ENCODE measurements at regions not wholly inside any gene's neighbourhood (a gene's known extent, or its start where the extent isn't known, plus 50 kb on each side); places are given as distances from the start of the nearest gene placed in this dataset.

DNA sequence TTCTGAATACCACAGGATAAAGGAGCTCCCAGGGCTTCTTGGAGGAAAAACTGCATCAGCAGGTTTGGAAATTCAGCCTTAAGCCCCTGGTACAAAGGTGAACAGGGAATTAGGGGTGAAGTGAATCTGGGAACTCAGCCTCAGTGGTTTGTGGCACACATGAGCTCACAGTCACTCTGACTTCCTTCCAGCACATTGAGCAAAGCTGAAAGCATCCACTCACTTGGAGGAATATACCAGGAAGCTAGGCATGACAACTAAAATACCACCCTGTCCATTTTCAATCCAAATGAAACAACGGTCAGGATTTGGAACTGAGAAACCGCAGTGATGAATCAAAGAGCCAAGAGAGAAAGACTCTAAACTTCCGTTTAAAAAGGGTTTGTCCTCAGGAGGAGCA is 216.1 kb downstream of the ICOS start:
- CTCF ChIA-PET, result interaction anchor here (1.9 kb wide), 1 partner anchor 25 kb away, joined by 14 read pairs; no protein-coding TSS in a partner anchor
- no peaks in the 10 kb centered on the region for H3K27me3 Mint-ChIP-seq (ENCODE audit: low read depth)
- ATAC-seq (no peak), DNase-seq (ENCODE audit: low spot score) (no peak)
- H3K4me1 Mint-ChIP-seq, result peaks cover 14% of the 10 kb centered on the region
- H3K4me3 Mint-ChIP-seq, result no peak overlapping the region
- H3K9me3 Mint-ChIP-seq, result peaks cover 8% of the 10 kb centered on the region
- TF ChIP-seq JAZF1 (CRISPR knock-in tag; IDR thresholded peaks at IDR 0.05), result no peak
- no peak for TF ChIP-seq SOX15 (CRISPR knock-in tag; IDR thresholded peaks at IDR 0.05)
- TF ChIP-seq GTF2I (CRISPR knock-in tag; conservative IDR thresholded peaks at IDR 0.05), result no peak
- no peak for TF ChIP-seq RELA (CRISPR knock-in tag; IDR thresholded peaks at IDR 0.05; ENCODE audit: borderline replicate concordance)
- no peak for TF ChIP-seq ATF1 (CRISPR knock-in tag; IDR thresholded peaks at IDR 0.05)
- no peak for TF ChIP-seq ESRRA (CRISPR knock-in tag; IDR thresholded peaks at IDR 0.05; ENCODE audit: borderline replicate concordance)
- no peak for TF ChIP-seq ETV6 (CRISPR knock-in tag; IDR thresholded peaks at IDR 0.05)
- no peak for TF ChIP-seq ATF6 (CRISPR knock-in tag; IDR thresholded peaks at IDR 0.05)
- TF ChIP-seq, protein P1, sequence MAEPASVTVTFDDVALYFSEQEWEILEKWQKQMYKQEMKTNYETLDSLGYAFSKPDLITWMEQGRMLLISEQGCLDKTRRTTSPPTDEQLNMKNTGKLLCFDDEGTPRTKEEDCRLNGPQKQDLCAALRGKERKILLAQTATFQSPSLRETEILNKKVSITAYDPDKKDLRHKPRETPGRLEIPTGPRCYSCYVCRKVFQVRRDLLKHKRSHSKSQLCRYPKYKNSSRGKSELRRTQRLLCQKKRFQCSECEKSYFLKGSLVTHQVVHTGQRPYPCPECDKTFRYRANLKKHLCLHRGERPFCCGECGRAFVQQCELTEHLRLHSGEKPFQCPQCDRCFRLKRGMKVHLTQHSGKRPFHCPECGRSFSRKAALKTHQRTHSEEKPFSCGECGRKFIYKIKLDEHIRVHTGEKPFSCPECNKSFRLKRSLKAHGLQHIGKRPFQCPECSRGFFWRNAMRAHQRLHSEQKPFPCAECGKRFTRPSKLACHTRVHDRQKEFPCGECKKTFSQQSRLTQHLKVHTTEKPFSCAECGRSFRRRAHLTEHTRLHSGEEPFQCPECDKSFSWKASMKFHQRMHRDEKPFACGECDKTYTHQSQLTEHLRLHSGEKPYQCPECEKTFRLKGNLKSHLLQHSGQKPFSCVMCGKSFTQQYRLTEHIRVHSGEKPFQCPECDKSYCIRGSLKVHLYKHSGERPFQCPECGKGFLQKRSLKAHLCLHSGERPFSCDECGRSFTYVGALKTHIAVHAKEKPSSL (CRISPR knock-in tag; conservative IDR thresholded peaks at IDR 0.05), result no peak
- no peak for TF ChIP-seq E2F1 (CRISPR knock-in tag; IDR thresholded peaks at IDR 0.05)
- TF ChIP-seq ZNF263 (CRISPR knock-in tag; IDR thresholded peaks at IDR 0.05; ENCODE audit: low read depth), result no peak
- no peak overlapping the region for H3K27ac Mint-ChIP-seq
- H3K36me3 Mint-ChIP-seq, result peaks cover 2% of the 10 kb centered on the region
- POLR2A ChIA-PET, result interaction anchor here (0.5 kb wide), 1 partner anchor 1985 kb away, joined by 5 read pairs; no protein-coding TSS in a partner anchor

GRCh38 chr2:204154863-204155262 is 218.3 kb downstream of the ICOS start:
- Mint-ChIP-seq H3K4me1 (peaks cover 14% of the 10 kb centered on the region), H3K9me3 (peaks cover 25% of the 10 kb centered on the region), H3K4me3 (no peak overlapping the region), H3K27ac (no peak overlapping the region), H3K27me3 (ENCODE audit: low read depth) (no peaks in the 10 kb centered on the region), H3K36me3 (peaks cover 11% of the 10 kb centered on the region)
- DNase-seq (ENCODE audit: low spot score), result no peak
- ATAC-seq, result no peak
- POLR2A ChIA-PET, result no interaction called here
- CTCF ChIA-PET, result interaction anchor here (1.5 kb wide), 1 partner anchor 23 kb away, joined by 3 read pairs; no protein-coding TSS in a partner anchor
- TF ChIP-seq NR3C1 (CRISPR knock-in tag; conservative IDR thresholded peaks at IDR 0.05; ENCODE audit: low read depth) (no peak), ATF3 (CRISPR knock-in tag; conservative IDR thresholded peaks at IDR 0.05) (no peak), ZNF121 (CRISPR knock-in tag; IDR thresholded peaks at IDR 0.05) (no peak), CREB1 (CRISPR knock-in tag; IDR thresholded peaks at IDR 0.05) (no peak), MAX (CRISPR knock-in tag; IDR thresholded peaks at IDR 0.05) (no peak), ZBTB21 (CRISPR knock-in tag; IDR thresholded peaks at IDR 0.05; ENCODE audit: borderline replicate concordance) (no peak), ZNF281 (CRISPR knock-in tag; IDR thresholded peaks at IDR 0.05) (no peak), TEAD4 (CRISPR knock-in tag; IDR thresholded peaks at IDR 0.05) (no peak), GRHL2 (CRISPR knock-in tag; IDR thresholded peaks at IDR 0.05; ENCODE audit: insufficient replicate concordance, severe bottlenecking) (no peak), SOX15 (CRISPR knock-in tag; IDR thresholded peaks at IDR 0.05) (no peak), FOXP1 (CRISPR knock-in tag; IDR thresholded peaks at IDR 0.05; ENCODE audit: borderline replicate concordance) (no peak)
- TF ChIP-seq, protein P2, sequence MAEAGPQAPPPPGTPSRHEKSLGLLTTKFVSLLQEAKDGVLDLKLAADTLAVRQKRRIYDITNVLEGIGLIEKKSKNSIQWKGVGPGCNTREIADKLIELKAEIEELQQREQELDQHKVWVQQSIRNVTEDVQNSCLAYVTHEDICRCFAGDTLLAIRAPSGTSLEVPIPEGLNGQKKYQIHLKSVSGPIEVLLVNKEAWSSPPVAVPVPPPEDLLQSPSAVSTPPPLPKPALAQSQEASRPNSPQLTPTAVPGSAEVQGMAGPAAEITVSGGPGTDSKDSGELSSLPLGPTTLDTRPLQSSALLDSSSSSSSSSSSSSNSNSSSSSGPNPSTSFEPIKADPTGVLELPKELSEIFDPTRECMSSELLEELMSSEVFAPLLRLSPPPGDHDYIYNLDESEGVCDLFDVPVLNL (CRISPR knock-in tag; IDR thresholded peaks at IDR 0.05; ENCODE audit: borderline replicate concordance, low read depth), result no peak
- TF ChIP-seq, protein P3, sequence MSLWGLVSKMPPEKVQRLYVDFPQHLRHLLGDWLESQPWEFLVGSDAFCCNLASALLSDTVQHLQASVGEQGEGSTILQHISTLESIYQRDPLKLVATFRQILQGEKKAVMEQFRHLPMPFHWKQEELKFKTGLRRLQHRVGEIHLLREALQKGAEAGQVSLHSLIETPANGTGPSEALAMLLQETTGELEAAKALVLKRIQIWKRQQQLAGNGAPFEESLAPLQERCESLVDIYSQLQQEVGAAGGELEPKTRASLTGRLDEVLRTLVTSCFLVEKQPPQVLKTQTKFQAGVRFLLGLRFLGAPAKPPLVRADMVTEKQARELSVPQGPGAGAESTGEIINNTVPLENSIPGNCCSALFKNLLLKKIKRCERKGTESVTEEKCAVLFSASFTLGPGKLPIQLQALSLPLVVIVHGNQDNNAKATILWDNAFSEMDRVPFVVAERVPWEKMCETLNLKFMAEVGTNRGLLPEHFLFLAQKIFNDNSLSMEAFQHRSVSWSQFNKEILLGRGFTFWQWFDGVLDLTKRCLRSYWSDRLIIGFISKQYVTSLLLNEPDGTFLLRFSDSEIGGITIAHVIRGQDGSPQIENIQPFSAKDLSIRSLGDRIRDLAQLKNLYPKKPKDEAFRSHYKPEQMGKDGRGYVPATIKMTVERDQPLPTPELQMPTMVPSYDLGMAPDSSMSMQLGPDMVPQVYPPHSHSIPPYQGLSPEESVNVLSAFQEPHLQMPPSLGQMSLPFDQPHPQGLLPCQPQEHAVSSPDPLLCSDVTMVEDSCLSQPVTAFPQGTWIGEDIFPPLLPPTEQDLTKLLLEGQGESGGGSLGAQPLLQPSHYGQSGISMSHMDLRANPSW (CRISPR knock-in tag; conservative IDR thresholded peaks at IDR 0.05; ENCODE audit: low read depth), result no peak
